ENCODE measurements at regions not wholly inside any gene's neighbourhood (a gene's known extent, or its start where the extent isn't known, plus 50 kb on each side); places are given as distances from the start of the nearest gene placed in this dataset.
A peak's percentile ranks its signal among the peaks of the same experiment; 100 is the strongest.
"Not testable (repeated sequence)": the region's sequence is repeated elsewhere in the genome, so short reads cannot be mapped to it uniquely, and the experiment has no call there.

DNA sequence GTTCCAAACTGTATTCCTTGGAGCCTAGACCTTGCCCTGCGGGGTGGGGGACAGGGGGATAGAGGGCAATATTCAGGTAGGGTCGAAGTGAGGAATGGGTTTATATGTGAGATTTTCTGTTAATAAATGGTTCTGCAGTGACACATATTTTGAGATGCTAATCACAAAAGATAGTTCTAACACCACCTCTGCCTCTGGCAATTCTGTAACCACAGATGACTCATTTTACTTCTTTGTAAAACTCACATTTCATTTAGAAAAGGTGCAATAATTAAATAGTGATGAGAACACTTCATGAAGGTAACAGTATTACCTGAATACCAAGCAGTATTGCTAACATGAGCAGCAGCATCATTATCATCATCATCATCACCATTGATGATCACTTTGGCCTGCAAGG, 306.6 kb downstream of the SUCLG1 start:
- ATAC-seq (replicated peaks in 6 of 8): peak in 1 of 8 experiments; percentile 57
- Histone ChIP-seq H3K4me1 (replicated peaks in 1 of 2) (peaks cover 0 to 6% of the 10 kb centered on the region in 2 donors), H3K4me3 (no peak overlapping the region), H3K27ac (no peak overlapping the region)
- in situ Hi-C loops (cut with MboI; ENCODE audit: low pct_unique_long_range_greater_than_20kb in 2 of 9, low sequenced_read_pairs in 9 of 9, unreplicated experiment in 9 of 9): no loop called here
- WGBS, 10 experiments: 0 to 100% (median 70%) methylated on average over 1 to 2 of the region's 2 CpGs; no CpG with 5 or more reads in 4 of the 10 experiments

DNA sequence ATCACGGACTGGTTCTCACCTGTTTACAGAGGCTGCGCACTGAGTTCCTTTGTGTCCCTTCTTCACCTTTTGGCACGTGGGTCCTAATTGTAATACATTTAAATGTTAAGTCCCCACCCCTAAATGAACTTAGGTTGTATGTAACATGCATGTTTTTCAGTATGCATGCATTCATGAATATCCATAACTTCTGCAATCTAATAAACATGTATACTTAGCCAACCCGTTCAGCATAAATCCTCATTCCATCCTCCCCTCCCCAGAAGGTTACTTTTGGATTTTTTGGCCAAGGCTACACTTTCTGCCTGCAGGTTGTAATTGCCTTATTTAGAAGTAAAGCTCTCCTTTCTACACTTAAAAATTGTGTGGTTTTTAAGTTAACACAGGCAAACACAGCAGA, 314.7 kb downstream of the SUCLG1 start:
- ATAC-seq (replicated peaks in 6 of 8): peak in 2 of 8 experiments; percentile 59 to 95
- 0 to 100% (median 69%) methylated on average over 1 to 4 of the region's 4 CpGs for WGBS, 10 experiments
- Histone ChIP-seq H3K4me1 (replicated peaks in 1 of 2) (peaks cover 4 to 7% of the 10 kb centered on the region in 2 donors), H3K27ac (no peak overlapping the region), H3K4me3 (no peak overlapping the region)
- in situ Hi-C loops (cut with MboI; ENCODE audit: low pct_unique_long_range_greater_than_20kb in 2 of 9, low sequenced_read_pairs in 9 of 9, unreplicated experiment in 9 of 9): no loop called here

DNA sequence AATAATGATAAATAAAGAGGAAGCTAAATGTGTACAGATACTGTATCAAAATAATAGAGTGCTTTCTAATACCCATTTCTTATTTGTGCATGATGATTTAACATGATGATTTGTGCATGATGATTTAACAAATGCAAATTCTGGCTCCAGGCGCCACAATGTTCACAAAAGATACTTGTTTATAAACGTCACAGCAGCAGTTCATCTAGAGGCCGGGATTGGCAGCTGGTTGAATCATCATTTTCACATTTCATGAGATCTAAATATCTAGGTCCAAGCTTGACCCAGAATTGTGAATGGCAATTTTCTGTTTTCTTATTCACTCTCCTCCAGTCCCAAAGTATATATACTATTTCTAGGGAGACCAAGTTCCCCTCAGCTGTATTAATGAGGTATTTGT, 322.0 kb downstream of the SUCLG1 start:
- in situ Hi-C loops (cut with MboI; ENCODE audit: low pct_unique_long_range_greater_than_20kb in 2 of 9, low sequenced_read_pairs in 9 of 9, unreplicated experiment in 9 of 9): no loop called here
- Histone ChIP-seq H3K4me1 (replicated peaks in 1 of 2) (peaks cover 5 to 22% of the 10 kb centered on the region in 2 donors), H3K4me3 (no peak overlapping the region), H3K27ac (no peak overlapping the region)
- WGBS, 10 experiments: 20 to 82% (median 66%) methylated on average over 1 to 3 of the region's 3 CpGs; no CpG with 5 or more reads in 3 of the 10 experiments
- ATAC-seq (replicated peaks in 6 of 8): peak; percentile 24 to 91 (median 50)

DNA sequence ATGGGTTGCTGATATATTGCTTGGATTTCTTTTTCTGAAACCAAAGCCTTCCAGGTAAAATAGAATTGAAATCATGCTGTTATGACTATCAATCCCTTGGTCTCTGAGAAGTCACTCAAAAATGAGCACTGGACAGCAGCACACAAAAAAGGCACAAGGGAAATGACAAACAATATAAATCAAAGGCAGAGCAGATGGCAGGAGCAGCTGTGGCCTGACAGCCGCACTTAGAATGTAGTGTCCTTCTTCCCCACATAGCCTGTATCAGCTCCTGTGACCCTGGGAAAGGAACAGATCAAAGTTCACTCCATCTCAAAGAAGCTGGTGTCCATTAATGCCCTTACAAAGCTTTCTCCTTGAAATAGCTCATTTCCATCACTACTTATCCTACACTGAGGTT, 326.7 kb downstream of the SUCLG1 start:
- WGBS, 10 experiments: 0 to 40% (median 33%) methylated on average over 1 of the region's 1 CpG; no CpG with 5 or more reads in 7 of the 10 experiments
- peak in 4 of 8 experiments; percentile 51 to 89 (median 72) for ATAC-seq (replicated peaks in 6 of 8)
- Histone ChIP-seq H3K4me3 (no peak overlapping the region), H3K27ac (no peak overlapping the region), H3K4me1 (replicated peaks in 1 of 2) (peaks cover 4 to 20% of the 10 kb centered on the region in 2 donors)
- in situ Hi-C loops (cut with MboI; ENCODE audit: low pct_unique_long_range_greater_than_20kb in 2 of 9, low sequenced_read_pairs in 9 of 9, unreplicated experiment in 9 of 9): no loop called here

DNA sequence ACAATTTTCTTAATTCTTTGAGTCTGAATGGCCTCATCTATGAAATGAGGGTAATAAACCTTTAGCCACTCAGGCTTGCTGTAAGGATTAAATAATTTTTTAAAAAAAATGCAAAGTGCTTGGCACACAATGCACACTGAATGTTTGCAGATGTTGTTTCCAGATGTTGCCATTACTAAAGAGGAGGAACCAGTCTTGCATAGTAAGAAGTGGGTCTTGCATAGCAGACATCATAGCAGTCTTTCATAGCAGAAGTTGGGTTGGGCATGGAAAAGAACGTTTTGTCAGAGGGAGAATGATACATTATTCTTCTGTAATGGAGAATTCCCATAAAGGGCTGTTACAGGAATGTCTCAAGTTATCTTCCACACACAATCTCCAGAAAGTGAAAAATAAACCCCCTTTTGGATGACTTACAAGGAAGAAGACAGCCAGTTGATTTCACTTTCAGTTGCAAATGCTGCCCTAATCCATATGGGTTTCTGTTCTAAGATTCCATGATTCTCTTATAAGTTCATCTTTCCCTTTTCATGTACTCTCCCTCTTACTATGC, 327.7 kb downstream of the SUCLG1 start:
- H3K4me3 ChIP-seq: no peak overlapping the region
- peak in 3 of 8 experiments; percentile 49 to 88 (median 54) for ATAC-seq (replicated peaks in 6 of 8)
- H3K4me1 ChIP-seq (replicated peaks in 1 of 2): peaks cover 0 to 11% of the 10 kb centered on the region in 2 donors
- 0 to 100% (median 75%) methylated on average over 1 of the region's 1 CpG; no CpG with 5 or more reads in 5 of the 10 experiments for WGBS, 10 experiments
- in situ Hi-C loops (cut with MboI; ENCODE audit: low pct_unique_long_range_greater_than_20kb in 2 of 9, low sequenced_read_pairs in 9 of 9, unreplicated experiment in 9 of 9): no loop called here
- H3K27ac ChIP-seq: no peak overlapping the region

DNA sequence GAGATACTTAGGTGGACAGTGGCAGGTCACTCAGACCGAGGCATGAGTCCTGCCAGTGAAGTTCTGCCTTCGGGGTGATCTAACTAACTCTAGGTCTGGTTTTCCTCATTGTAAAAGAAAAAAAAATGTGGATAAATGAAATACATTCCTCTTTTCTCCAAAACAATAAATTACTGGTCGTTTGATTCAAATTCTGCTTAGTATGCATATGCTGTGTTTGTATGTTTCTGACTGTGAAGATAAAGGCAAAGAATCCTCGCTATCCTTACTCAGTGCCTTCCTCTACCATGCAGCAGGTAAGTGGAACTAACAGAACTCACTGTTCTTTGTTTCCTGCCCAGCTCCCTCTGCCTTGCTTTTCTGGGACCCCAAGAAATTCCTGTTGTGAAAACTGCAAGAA, 330.1 kb downstream of the SUCLG1 start:
- Histone ChIP-seq H3K27ac (no peak overlapping the region), H3K4me3 (no peak overlapping the region), H3K4me1 (replicated peaks in 1 of 2) (peaks cover 0 to 9% of the 10 kb centered on the region in 2 donors)
- 0 to 80% (median 61%) methylated on average over 1 to 4 of the region's 4 CpGs; no CpG with 5 or more reads in 1 of the 10 experiments for WGBS, 10 experiments
- in situ Hi-C loops (cut with MboI; ENCODE audit: low pct_unique_long_range_greater_than_20kb in 2 of 9, low sequenced_read_pairs in 9 of 9, unreplicated experiment in 9 of 9): no loop called here
- no peak for ATAC-seq (replicated peaks in 6 of 8)

DNA sequence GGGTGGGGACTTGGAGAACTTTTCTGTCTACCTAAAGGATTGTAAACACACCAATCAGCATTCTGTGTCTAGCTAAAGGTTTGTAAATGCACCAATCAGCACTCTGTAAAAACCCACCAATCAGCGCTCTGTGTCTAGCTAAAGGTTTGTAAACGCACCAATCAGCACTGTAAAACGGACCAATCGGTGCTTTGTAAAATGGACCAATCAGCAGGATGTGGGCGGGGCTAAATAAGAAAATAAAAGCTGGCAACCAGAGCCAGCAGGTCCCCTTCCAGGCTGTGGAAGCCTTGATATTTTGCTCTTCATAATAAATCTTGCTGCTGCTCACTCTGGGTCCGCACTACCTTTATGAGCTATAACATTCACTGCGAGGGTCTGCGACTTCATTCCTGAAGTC, 331.3 kb downstream of the SUCLG1 start:
- in situ Hi-C loops (cut with MboI; ENCODE audit: low pct_unique_long_range_greater_than_20kb in 2 of 9, low sequenced_read_pairs in 9 of 9, unreplicated experiment in 9 of 9): not testable (repeated sequence)
- 40 to 100% (median 80%) methylated on average over 1 to 7 of the region's 8 CpGs; no CpG with 5 or more reads in 3 of the 10 experiments for WGBS, 10 experiments

DNA sequence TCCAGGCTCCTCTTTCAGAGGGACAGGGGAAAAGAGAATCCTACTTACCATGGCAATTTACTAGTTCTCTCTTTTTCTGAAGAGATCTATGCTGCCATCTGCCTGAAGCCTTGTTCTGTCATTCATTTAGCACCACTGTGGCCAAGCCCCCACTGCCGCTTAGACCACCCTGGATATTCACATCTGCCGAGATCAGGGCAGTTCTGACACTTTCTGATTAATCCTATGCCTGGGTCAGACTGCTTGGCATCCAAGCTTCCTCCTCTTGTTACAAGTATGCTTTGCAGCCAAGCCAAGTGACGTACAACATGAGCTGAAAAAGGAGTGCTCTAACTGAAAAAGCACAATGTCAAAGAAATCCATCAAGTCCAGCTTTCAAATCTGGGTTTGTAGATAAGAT, 332.6 kb downstream of the SUCLG1 start:
- no peak for ATAC-seq (replicated peaks in 6 of 8)
- in situ Hi-C loops (cut with MboI; ENCODE audit: low pct_unique_long_range_greater_than_20kb in 2 of 9, low sequenced_read_pairs in 9 of 9, unreplicated experiment in 9 of 9): no loop called here
- Histone ChIP-seq H3K27ac (no peak overlapping the region), H3K4me3 (no peak overlapping the region), H3K4me1 (replicated peaks in 1 of 2) (no peaks in the 10 kb centered on the region)
- 0 to 100% (median 47%) methylated on average over 1 to 3 of the region's 3 CpGs; no CpG with 5 or more reads in 1 of the 10 experiments for WGBS, 10 experiments

More for the DNA sequence above, 331.3 kb downstream of the SUCLG1 start:
- H3K4me3 ChIP-seq; ATAC-seq (replicated peaks in 6 of 8); H3K4me1 ChIP-seq (replicated peaks in 1 of 2); H3K27ac ChIP-seq: not testable (repeated sequence)

DNA sequence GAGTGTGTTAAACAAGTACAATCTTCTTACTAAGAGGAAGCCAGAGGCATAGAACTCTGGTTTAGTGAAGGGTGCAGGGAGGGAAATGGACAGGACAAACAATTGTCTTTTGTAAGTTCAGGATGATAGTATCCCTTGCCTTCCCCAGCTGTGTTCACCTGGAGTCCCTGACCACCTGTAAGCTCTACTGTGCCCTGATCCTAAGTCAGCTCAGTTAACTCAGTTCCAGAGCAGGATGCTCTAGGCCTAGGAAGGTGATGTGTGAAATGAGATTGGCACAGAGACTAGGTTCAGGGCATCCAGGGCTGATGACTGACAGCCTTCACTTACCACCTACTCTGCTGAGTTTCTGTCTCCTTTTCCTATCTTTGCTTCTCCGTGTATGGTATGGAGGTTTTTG, 333.0 kb downstream of the SUCLG1 start:
- WGBS, 10 experiments: 50 to 100% (median 83%) methylated on average over 1 of the region's 1 CpG; no CpG with 5 or more reads in 5 of the 10 experiments
- Histone ChIP-seq H3K4me1 (replicated peaks in 1 of 2) (peaks cover 0 to 2% of the 10 kb centered on the region in 2 donors), H3K27ac (no peak overlapping the region), H3K4me3 (no peak overlapping the region)
- no peak for ATAC-seq (replicated peaks in 6 of 8)
- in situ Hi-C loops (cut with MboI; ENCODE audit: low pct_unique_long_range_greater_than_20kb in 2 of 9, low sequenced_read_pairs in 9 of 9, unreplicated experiment in 9 of 9): no loop called here

DNA sequence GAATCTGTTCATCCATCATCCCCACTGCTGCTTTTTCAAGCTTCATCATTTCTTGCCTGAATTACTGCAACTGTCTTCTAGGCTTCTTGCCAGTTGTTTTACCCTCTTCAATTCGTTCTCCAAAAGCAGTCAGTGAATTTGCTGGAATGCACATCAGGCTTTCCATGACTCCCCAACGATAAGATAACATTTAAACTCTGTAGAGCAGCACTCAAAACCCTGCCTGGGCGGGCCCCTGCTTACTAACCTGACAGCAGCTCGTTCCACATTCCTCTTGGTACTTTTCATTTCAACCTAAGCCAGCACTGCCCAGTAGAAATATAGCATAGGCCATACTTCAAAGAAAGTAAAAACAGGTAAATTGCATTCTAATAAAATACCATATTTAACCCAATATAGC, 342.9 kb downstream of the SUCLG1 start:
- 0 to 83% (median 52%) methylated on average over 1 to 4 of the region's 4 CpGs; no CpG with 5 or more reads in 1 of the 10 experiments for WGBS, 10 experiments
- Histone ChIP-seq H3K4me1 (replicated peaks in 1 of 2) (peaks cover 7 to 21% of the 10 kb centered on the region in 2 donors), H3K4me3 (no peak overlapping the region), H3K27ac (no peak overlapping the region)
- in situ Hi-C loops (cut with MboI; ENCODE audit: low pct_unique_long_range_greater_than_20kb in 2 of 9, low sequenced_read_pairs in 9 of 9, unreplicated experiment in 9 of 9): no loop called here
- ATAC-seq (replicated peaks in 6 of 8): peak in 1 of 8 experiments; percentile 79

DNA sequence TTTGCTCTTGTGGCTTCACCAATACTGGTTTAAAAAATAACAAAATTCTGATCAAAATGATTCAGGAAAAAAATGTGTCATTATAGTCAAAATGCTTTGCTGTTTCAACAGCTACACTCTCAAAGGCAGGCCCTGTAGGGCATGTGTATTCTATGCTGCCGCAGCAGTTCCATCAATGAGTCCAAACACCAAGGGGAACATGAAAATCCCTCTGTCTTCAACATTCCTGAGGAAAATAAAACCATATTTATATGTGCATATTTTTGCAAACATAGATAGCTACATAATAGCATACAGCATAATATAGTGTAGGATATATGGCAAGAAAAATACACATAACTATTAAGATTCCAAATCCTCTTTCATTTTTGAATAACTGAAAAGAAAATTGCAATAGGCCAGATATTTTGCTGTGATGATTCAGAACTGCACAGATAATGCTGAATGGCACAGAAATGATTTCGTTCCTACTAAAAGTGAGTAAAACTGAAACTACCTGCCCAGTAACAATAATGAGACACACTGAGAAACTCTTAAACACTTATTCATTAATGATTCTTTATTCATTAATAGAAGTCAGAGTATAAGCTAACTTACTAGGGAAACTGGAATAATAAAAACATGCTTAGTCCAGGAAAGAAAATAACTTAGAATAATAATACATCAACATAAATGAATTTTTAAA, 343.8 kb downstream of the SUCLG1 start:
- Histone ChIP-seq H3K4me3 (no peak overlapping the region), H3K4me1 (replicated peaks in 1 of 2) (peaks cover 7 to 15% of the 10 kb centered on the region in 2 donors), H3K27ac (no peak overlapping the region)
- peak in 1 of 8 experiments; percentile 94 for ATAC-seq (replicated peaks in 6 of 8)
- WGBS, 10 experiments: 0 to 100% (median 71%) methylated on average over 1 to 2 of the region's 2 CpGs; no CpG with 5 or more reads in 1 of the 10 experiments
- in situ Hi-C loops (cut with MboI; ENCODE audit: low pct_unique_long_range_greater_than_20kb in 2 of 9, low sequenced_read_pairs in 9 of 9, unreplicated experiment in 9 of 9): no loop called here

DNA sequence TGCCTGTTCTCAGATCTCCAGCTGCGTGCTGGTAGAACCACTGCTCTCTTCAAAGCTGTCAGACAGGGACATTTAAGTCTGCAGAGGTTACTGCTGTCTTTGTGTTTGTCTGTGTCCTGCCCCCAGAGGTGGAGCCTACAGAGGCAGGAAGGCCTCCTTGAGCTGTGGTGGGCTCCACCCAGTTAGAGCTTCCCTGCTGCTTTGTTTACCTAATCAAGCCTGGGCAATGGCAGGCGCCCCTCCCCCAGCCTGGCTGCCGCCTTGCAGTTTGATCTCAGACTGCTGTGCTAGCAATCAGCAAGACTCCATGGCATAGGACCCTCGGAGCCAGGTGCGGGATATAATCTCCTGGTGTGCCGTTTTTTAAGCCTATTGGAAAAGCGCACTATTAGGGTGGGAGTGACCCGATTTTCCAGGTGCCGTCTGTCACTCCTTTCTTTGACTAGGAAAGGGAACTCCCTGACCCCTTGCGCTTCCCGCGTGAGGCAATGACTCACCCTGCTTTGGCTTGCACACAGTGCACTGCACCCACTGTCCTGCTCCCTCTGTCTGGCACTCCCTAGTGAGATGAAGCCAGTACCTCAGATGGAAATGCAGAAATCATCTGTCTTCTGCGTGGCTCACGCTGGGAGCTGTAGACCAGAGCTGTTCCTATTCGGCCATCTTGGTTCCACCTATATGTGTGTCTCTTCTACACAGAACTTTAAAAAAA, 355.1 kb downstream of the SUCLG1 start:
- H3K4me1 ChIP-seq (replicated peaks in 1 of 2); H3K27ac ChIP-seq; in situ Hi-C loops (cut with MboI; ENCODE audit: low pct_unique_long_range_greater_than_20kb in 2 of 9, low sequenced_read_pairs in 9 of 9, unreplicated experiment in 9 of 9); ATAC-seq (replicated peaks in 6 of 8); H3K4me3 ChIP-seq: not testable (repeated sequence)
- 41 to 98% (median 76%) methylated on average over 2 to 9 of the region's 15 CpGs; no CpG with 5 or more reads in 4 of the 10 experiments for WGBS, 10 experiments

DNA sequence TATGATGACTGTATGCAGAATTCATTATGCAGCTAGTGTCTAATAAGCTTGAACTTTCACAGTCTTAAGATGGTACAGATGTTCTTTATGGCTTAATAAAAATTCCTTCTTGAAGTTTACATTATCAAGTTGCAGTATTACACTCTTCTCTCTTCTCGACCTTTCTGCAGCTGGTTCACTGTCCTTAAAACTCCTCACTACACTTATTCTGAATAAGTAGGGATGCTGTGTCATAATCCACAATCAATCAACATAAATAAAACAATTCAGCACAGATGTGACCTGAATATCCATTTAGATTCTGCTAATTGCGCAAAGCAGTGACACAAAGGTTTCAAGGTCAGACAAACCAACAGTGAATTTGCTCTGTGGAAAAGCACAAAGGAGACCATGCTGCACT, 356.8 kb downstream of the SUCLG1 start:
- peak in 2 of 8 experiments; percentile 76 to 96 for ATAC-seq (replicated peaks in 6 of 8)
- H3K27ac ChIP-seq: no peak overlapping the region
- H3K4me3 ChIP-seq: no peak overlapping the region
- 0 to 82% (median 71%) methylated on average over 1 to 2 of the region's 2 CpGs; no CpG with 5 or more reads in 1 of the 10 experiments for WGBS, 10 experiments
- H3K4me1 ChIP-seq (replicated peaks in 1 of 2): peaks cover 0 to 8% of the 10 kb centered on the region in 2 donors
- in situ Hi-C loops (cut with MboI; ENCODE audit: low pct_unique_long_range_greater_than_20kb in 2 of 9, low sequenced_read_pairs in 9 of 9, unreplicated experiment in 9 of 9): no loop called here

All from motor neuron (in vitro differentiated cells).